ENCODE measurements at regions not wholly inside any gene's neighbourhood (a gene's known extent, or its start where the extent isn't known, plus 50 kb on each side); places are given as distances from the start of the nearest gene placed in this dataset.
"Not testable (repeated sequence)": the region's sequence is repeated elsewhere in the genome, so short reads cannot be mapped to it uniquely, and the experiment has no call there.

- no peak overlapping the region for H3K27ac ChIP-seq
- DNase-seq (ENCODE audit: low read depth in 1 of 2, low spot score in 2 of 2), result no peak
- H3K36me3 ChIP-seq, result no peaks in the 10 kb centered on the region
Measured at GRCh38 chr11:116052603-116053547, 548.7 kb upstream of the CADM1 start.

GRCh38 chr11:116051494-116051893, 547.3 kb upstream of the CADM1 start:
- H3K36me3 ChIP-seq, result no peaks in the 10 kb centered on the region
- H3K27me3 ChIP-seq (replicated peaks), result no peaks in the 10 kb centered on the region
- H3K4me3 ChIP-seq, result no peak overlapping the region
- no peak overlapping the region for H3K27ac ChIP-seq
- H3K4me1 ChIP-seq (replicated peaks), result no peaks in the 10 kb centered on the region
- no peak for DNase-seq (ENCODE audit: low read depth in 1 of 2, low spot score in 2 of 2)
- H3K9me3 ChIP-seq (replicated peaks), result no peaks in the 10 kb centered on the region

More at GRCh38 chr11:116052603-116053547, 548.7 kb upstream of the CADM1 start:
- Histone ChIP-seq H3K4me3 (no peak overlapping the region), H3K9me3 (replicated peaks) (no peaks in the 10 kb centered on the region), H3K27me3 (replicated peaks) (no peaks in the 10 kb centered on the region), H3K4me1 (replicated peaks) (no peaks in the 10 kb centered on the region)

GRCh38 chr11:116049383-116049782, 545.2 kb upstream of the CADM1 start:
- Histone ChIP-seq H3K36me3 (no peaks in the 10 kb centered on the region), H3K4me1 (replicated peaks) (no peaks in the 10 kb centered on the region), H3K4me3 (no peak overlapping the region), H3K9me3 (replicated peaks) (no peaks in the 10 kb centered on the region), H3K27me3 (replicated peaks) (no peaks in the 10 kb centered on the region), H3K27ac (no peak overlapping the region)
- no peak for DNase-seq (ENCODE audit: low read depth in 1 of 2, low spot score in 2 of 2)

- Histone ChIP-seq H3K36me3 (no peaks in the 10 kb centered on the region), H3K27ac (no peak overlapping the region)
- DNase-seq (ENCODE audit: low read depth in 1 of 2, low spot score in 2 of 2), result no peak
Measured at GRCh38 chr11:116046127-116046526, 541.9 kb upstream of the CADM1 start.

GRCh38 chr11:116044941-116045340, 540.7 kb upstream of the CADM1 start:
- no peak for DNase-seq (ENCODE audit: low read depth in 1 of 2, low spot score in 2 of 2)
- no peaks in the 10 kb centered on the region for H3K36me3 ChIP-seq
- H3K9me3 ChIP-seq (replicated peaks), result no peaks in the 10 kb centered on the region
- no peaks in the 10 kb centered on the region for H3K4me1 ChIP-seq (replicated peaks)
- H3K4me3 ChIP-seq, result no peak overlapping the region
- no peak overlapping the region for H3K27ac ChIP-seq
- H3K27me3 ChIP-seq (replicated peaks), result no peaks in the 10 kb centered on the region

More at GRCh38 chr11:116046127-116046526, 541.9 kb upstream of the CADM1 start:
- Histone ChIP-seq H3K4me3 (no peak overlapping the region), H3K4me1 (replicated peaks) (no peaks in the 10 kb centered on the region), H3K9me3 (replicated peaks) (no peaks in the 10 kb centered on the region), H3K27me3 (replicated peaks) (no peaks in the 10 kb centered on the region)

GRCh38 chr11:116044520-116044919, 540.3 kb upstream of the CADM1 start:
- Histone ChIP-seq H3K4me1 (replicated peaks) (no peaks in the 10 kb centered on the region), H3K36me3 (no peaks in the 10 kb centered on the region), H3K9me3 (replicated peaks) (no peaks in the 10 kb centered on the region), H3K4me3 (no peak overlapping the region), H3K27ac (no peak overlapping the region), H3K27me3 (replicated peaks) (no peaks in the 10 kb centered on the region)
- DNase-seq (ENCODE audit: low read depth in 1 of 2, low spot score in 2 of 2), result no peak

GRCh38 chr11:116043857-116044256, 539.6 kb upstream of the CADM1 start:
- DNase-seq (ENCODE audit: low read depth in 1 of 2, low spot score in 2 of 2), result no peak
- Histone ChIP-seq H3K27me3 (replicated peaks) (no peaks in the 10 kb centered on the region), H3K4me3 (no peak overlapping the region), H3K9me3 (replicated peaks) (no peaks in the 10 kb centered on the region), H3K36me3 (no peaks in the 10 kb centered on the region), H3K4me1 (replicated peaks) (no peaks in the 10 kb centered on the region), H3K27ac (no peak overlapping the region)

GRCh38 chr11:116043059-116043458, 538.8 kb upstream of the CADM1 start:
- not testable (repeated sequence) for H3K4me3 ChIP-seq; H3K27ac ChIP-seq; DNase-seq (ENCODE audit: low read depth in 1 of 2, low spot score in 2 of 2); H3K4me1 ChIP-seq (replicated peaks); H3K27me3 ChIP-seq (replicated peaks); H3K9me3 ChIP-seq (replicated peaks); H3K36me3 ChIP-seq

GRCh38 chr11:116042146-116042545, 537.9 kb upstream of the CADM1 start:
- no peak overlapping the region for H3K4me3 ChIP-seq
- H3K27ac ChIP-seq, result no peak overlapping the region
- H3K27me3 ChIP-seq (replicated peaks), result no peaks in the 10 kb centered on the region
- DNase-seq (ENCODE audit: low read depth in 1 of 2, low spot score in 2 of 2), result no peak
- no peaks in the 10 kb centered on the region for H3K36me3 ChIP-seq
- H3K4me1 ChIP-seq (replicated peaks), result no peaks in the 10 kb centered on the region
- H3K9me3 ChIP-seq (replicated peaks), result no peaks in the 10 kb centered on the region

GRCh38 chr11:116037861-116038260, 533.6 kb upstream of the CADM1 start:
- H3K9me3 ChIP-seq (replicated peaks), result no peaks in the 10 kb centered on the region
- no peaks in the 10 kb centered on the region for H3K27me3 ChIP-seq (replicated peaks)
- no peak overlapping the region for H3K4me3 ChIP-seq
- DNase-seq (ENCODE audit: low read depth in 1 of 2, low spot score in 2 of 2), result no peak
- no peaks in the 10 kb centered on the region for H3K4me1 ChIP-seq (replicated peaks)
- no peaks in the 10 kb centered on the region for H3K36me3 ChIP-seq
- no peak overlapping the region for H3K27ac ChIP-seq

- DNase-seq (ENCODE audit: low read depth in 1 of 2, low spot score in 2 of 2), result no peak
- Histone ChIP-seq H3K36me3 (no peaks in the 10 kb centered on the region), H3K9me3 (replicated peaks) (no peaks in the 10 kb centered on the region)
Measured at GRCh38 chr11:116035977-116036376, 531.8 kb upstream of the CADM1 start.

GRCh38 chr11:116033931-116034553, 529.8 kb upstream of the CADM1 start:
- Histone ChIP-seq H3K27me3 (replicated peaks) (no peaks in the 10 kb centered on the region), H3K27ac (no peak overlapping the region), H3K4me3 (no peak overlapping the region), H3K36me3 (no peaks in the 10 kb centered on the region), H3K4me1 (replicated peaks) (no peaks in the 10 kb centered on the region), H3K9me3 (replicated peaks) (no peaks in the 10 kb centered on the region)
- no peak for DNase-seq (ENCODE audit: low read depth in 1 of 2, low spot score in 2 of 2)

More at GRCh38 chr11:116035977-116036376, 531.8 kb upstream of the CADM1 start:
- Histone ChIP-seq H3K27ac (no peak overlapping the region), H3K27me3 (replicated peaks) (no peaks in the 10 kb centered on the region), H3K4me1 (replicated peaks) (no peaks in the 10 kb centered on the region), H3K4me3 (no peak overlapping the region)

- DNase-seq (ENCODE audit: low read depth in 1 of 2, low spot score in 2 of 2), result no peak
- H3K4me1 ChIP-seq (replicated peaks), result no peaks in the 10 kb centered on the region
Measured at GRCh38 chr11:116030697-116031331, 526.6 kb upstream of the CADM1 start.

GRCh38 chr11:116028506-116028905, 524.3 kb upstream of the CADM1 start:
- not testable (repeated sequence) for H3K36me3 ChIP-seq; H3K9me3 ChIP-seq (replicated peaks); H3K27ac ChIP-seq; H3K4me3 ChIP-seq; DNase-seq (ENCODE audit: low read depth in 1 of 2, low spot score in 2 of 2); H3K4me1 ChIP-seq (replicated peaks); H3K27me3 ChIP-seq (replicated peaks)

More at GRCh38 chr11:116030697-116031331, 526.6 kb upstream of the CADM1 start:
- Histone ChIP-seq H3K27ac (no peak overlapping the region), H3K27me3 (replicated peaks) (no peaks in the 10 kb centered on the region), H3K4me3 (no peak overlapping the region), H3K36me3 (no peaks in the 10 kb centered on the region), H3K9me3 (replicated peaks) (no peaks in the 10 kb centered on the region)

Measured in SJSA1 (cell line).